BLaER1 treated with 17β-estradiol and CSF1 and Interleukin-3, amounts not matched to agents 10 nM and 100 nM (cell line): ENCODE measurements at regions not wholly inside any gene's neighbourhood (a gene's known extent, or its start where the extent isn't known, plus 50 kb on each side); places are given as distances from the start of the nearest gene placed in this dataset.

Experiments
- H3K27ac ChIP-seq, 11 experiments: shearing (Covaris generic); formaldehyde crosslinking; 2 replicates each; pipeline ENCODE4 v1.8.1; 2022
- H3K27me3 ChIP-seq, 11 experiments: shearing (Covaris generic); formaldehyde crosslinking; 2 replicates each; pipeline ENCODE4 v1.8.1; 2022
- H3K36me3 ChIP-seq, 11 experiments: shearing (Covaris generic); formaldehyde crosslinking; 2 replicates each; pipeline ENCODE4 v1.8.1; 2022
- H3K4me1 ChIP-seq, 10 experiments: shearing (Covaris generic); formaldehyde crosslinking; 2 replicates each; pipeline ENCODE4 v1.8.1; 2022
- H3K4me2 ChIP-seq, 11 experiments: shearing (Covaris generic); formaldehyde crosslinking; 2 replicates each; pipeline ENCODE4 v1.8.1; 2022
- H3K4me3 ChIP-seq, 10 experiments: shearing (Covaris generic); formaldehyde crosslinking; 2 replicates each; pipeline ENCODE4 v1.8.1; 2022
- H3K9ac ChIP-seq, 11 experiments: shearing (Covaris generic); formaldehyde crosslinking; 2 replicates each; pipeline ENCODE4 v1.8.1; 2022
- H3K9me3 ChIP-seq, 11 experiments: shearing (Covaris generic); formaldehyde crosslinking; replicated peaks in 1 of 11; 2 replicates each; pipeline ENCODE4 v1.8.1; 2022
- H4K20me1 ChIP-seq, 11 experiments: shearing (Covaris generic); formaldehyde crosslinking; 2 replicates each; pipeline ENCODE4 v1.8.1; 2022
- Cebpa-rat ChIP-seq, 11 experiments: shearing (Covaris generic); IDR thresholded peaks; 2 replicates each; pipeline ENCODE4 v1.8.1; 2022

GRCh38 chr13:91108315-91108714, 239.2 kb upstream of the MIR17HG start:
- TF ChIP-seq Cebpa-rat (IDR thresholded peaks at IDR 0.05): no peak
- Histone ChIP-seq H3K4me3 (no peak overlapping the region), H3K9me3 (no peaks in the 10 kb centered on the region), H3K27me3 (no peaks in the 10 kb centered on the region), H3K9ac (no peak overlapping the region), H4K20me1 (no peaks in the 10 kb centered on the region), H3K36me3 (no peaks in the 10 kb centered on the region), H3K4me2 (no peak overlapping the region), H3K4me1 (no peaks in the 10 kb centered on the region), H3K27ac (no peak overlapping the region)

- TF ChIP-seq Cebpa-rat (IDR thresholded peaks at IDR 0.05): no peak
- H3K9me3 ChIP-seq: no peaks in the 10 kb centered on the region
- no peak overlapping the region for H3K4me2 ChIP-seq
- H4K20me1 ChIP-seq: no peaks in the 10 kb centered on the region
- H3K36me3 ChIP-seq: no peaks in the 10 kb centered on the region
- H3K4me1 ChIP-seq: no peaks in the 10 kb centered on the region
- H3K4me3 ChIP-seq: no peak overlapping the region
- H3K9ac ChIP-seq: no peak overlapping the region
- H3K27ac ChIP-seq: no peak overlapping the region
- no peaks in the 10 kb centered on the region for H3K27me3 ChIP-seq
Measured at GRCh38 chr13:91111476-91112200, 235.8 kb upstream of the MIR17HG start.

DNA sequence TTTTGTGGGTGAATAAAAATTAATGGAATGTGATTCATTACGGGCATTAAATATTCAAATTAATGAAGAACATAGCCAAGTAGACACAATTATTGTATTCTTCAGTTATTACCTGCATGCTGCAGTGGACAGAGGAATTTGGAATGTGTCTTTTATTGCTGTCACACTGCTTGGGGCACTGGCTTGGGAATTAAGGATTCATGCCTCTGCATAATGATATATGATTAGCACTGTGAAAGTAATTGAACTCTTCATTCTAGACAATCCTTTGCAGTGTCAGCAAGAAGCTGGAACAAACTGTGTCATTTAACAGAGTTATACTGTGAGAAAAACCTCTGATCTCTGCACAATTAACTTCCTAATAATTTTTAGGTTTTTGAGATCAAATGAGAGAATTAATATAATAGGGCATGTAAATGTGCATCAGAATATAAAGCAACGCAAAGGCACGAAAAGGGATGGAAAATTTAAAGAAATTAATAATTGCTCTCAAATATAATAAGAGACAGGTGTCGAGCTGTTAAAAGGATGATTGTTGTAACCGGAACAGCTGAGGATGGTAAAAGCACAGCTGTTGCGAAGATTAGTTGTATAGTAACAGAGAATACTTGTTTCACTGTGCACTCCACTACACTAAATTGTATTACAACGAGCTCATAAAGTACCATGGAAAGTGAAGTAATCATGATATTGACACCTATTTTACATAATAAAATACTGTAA, 235.1 kb upstream of the MIR17HG start:
- Histone ChIP-seq H3K4me1 (no peaks in the 10 kb centered on the region), H3K9ac (no peak overlapping the region), H3K27ac (no peak overlapping the region), H3K36me3 (no peaks in the 10 kb centered on the region), H3K4me3 (no peak overlapping the region), H3K9me3 (no peaks in the 10 kb centered on the region), H4K20me1 (no peaks in the 10 kb centered on the region), H3K27me3 (no peaks in the 10 kb centered on the region), H3K4me2 (no peak overlapping the region)
- TF ChIP-seq Cebpa-rat (IDR thresholded peaks at IDR 0.05): no peak

DNA sequence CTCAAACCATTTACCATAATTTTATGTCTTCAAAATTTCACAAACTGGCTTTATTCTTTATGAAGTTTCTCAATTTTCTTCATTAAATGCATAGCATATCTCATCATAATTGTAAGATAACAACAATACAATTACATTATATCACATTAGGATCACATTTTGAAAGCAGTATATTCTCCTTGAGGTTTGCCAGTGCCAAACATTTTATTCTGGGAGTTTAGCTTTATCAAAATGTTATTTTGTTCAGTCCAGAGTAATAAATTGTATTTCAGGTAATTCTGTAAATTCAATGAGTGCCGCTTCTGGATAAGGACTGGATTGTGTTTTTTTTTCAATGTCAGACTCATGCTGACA, 234.6 kb upstream of the MIR17HG start:
- no peaks in the 10 kb centered on the region for H3K9me3 ChIP-seq
- no peaks in the 10 kb centered on the region for H3K36me3 ChIP-seq
- H3K9ac ChIP-seq: no peak overlapping the region
- no peak for TF ChIP-seq Cebpa-rat (IDR thresholded peaks at IDR 0.05)
- no peak overlapping the region for H3K4me3 ChIP-seq
- H3K27ac ChIP-seq: no peak overlapping the region
- no peaks in the 10 kb centered on the region for H3K4me1 ChIP-seq
- H4K20me1 ChIP-seq: no peaks in the 10 kb centered on the region
- no peak overlapping the region for H3K4me2 ChIP-seq
- H3K27me3 ChIP-seq: no peaks in the 10 kb centered on the region

- H4K20me1 ChIP-seq: no peaks in the 10 kb centered on the region
- H3K36me3 ChIP-seq: no peaks in the 10 kb centered on the region
- H3K4me3 ChIP-seq: no peak overlapping the region
- no peak overlapping the region for H3K4me2 ChIP-seq
- no peaks in the 10 kb centered on the region for H3K4me1 ChIP-seq
- H3K9me3 ChIP-seq: no peaks in the 10 kb centered on the region
- H3K27me3 ChIP-seq: no peaks in the 10 kb centered on the region
- no peak overlapping the region for H3K27ac ChIP-seq
- no peak for TF ChIP-seq Cebpa-rat (IDR thresholded peaks at IDR 0.05)
- no peak overlapping the region for H3K9ac ChIP-seq
Measured at GRCh38 chr13:91115776-91116175, 231.7 kb upstream of the MIR17HG start.

DNA sequence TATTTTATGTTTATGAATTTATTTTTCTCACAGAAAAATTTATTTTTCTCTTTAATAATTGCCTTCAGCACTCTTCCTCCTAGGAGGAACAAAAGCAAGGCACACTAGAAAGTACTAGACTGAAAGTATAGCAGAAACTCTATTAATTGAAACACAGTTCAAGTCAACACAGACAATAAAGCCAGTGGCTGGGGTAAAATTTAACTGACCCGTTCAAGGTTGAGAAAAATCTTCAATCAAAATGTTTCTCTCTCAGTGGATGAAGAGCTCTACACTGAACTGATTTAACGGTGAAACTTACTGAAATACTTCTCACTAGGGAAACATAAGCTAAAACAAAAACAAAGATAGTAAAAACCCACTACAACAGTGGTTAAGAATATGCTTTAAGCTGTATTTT, 230.1 kb upstream of the MIR17HG start:
- H3K27ac ChIP-seq: no peak overlapping the region
- TF ChIP-seq Cebpa-rat (IDR thresholded peaks at IDR 0.05): no peak
- H3K4me1 ChIP-seq: no peaks in the 10 kb centered on the region
- H3K27me3 ChIP-seq: no peaks in the 10 kb centered on the region
- no peaks in the 10 kb centered on the region for H4K20me1 ChIP-seq
- no peaks in the 10 kb centered on the region for H3K36me3 ChIP-seq
- no peaks in the 10 kb centered on the region for H3K9me3 ChIP-seq
- H3K4me3 ChIP-seq: no peak overlapping the region
- no peak overlapping the region for H3K4me2 ChIP-seq
- no peak overlapping the region for H3K9ac ChIP-seq

DNA sequence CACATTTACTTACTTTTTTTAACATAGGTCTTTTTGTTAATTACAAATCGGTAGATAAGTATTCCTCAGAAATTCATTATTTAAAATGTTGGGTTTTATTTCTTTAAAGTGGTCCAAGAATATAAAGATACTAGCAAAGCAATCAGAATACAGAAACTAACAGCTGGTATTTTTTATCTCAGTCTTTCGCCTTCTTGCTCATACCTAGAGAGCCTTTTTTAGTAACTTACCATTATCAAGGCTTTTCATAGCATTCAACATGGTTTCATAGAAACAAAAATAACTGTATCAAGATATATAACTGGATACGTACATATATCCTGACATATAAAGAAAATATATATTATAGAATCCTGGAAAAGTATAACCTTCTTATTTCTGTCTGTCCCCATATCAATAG, 227.8 kb upstream of the MIR17HG start:
- no peak overlapping the region for H3K27ac ChIP-seq
- TF ChIP-seq Cebpa-rat (IDR thresholded peaks at IDR 0.05): no peak
- H3K27me3 ChIP-seq: no peaks in the 10 kb centered on the region
- H3K4me2 ChIP-seq: no peak overlapping the region
- no peaks in the 10 kb centered on the region for H4K20me1 ChIP-seq
- no peak overlapping the region for H3K4me3 ChIP-seq
- H3K36me3 ChIP-seq: no peaks in the 10 kb centered on the region
- no peak overlapping the region for H3K9ac ChIP-seq
- H3K4me1 ChIP-seq: no peaks in the 10 kb centered on the region
- H3K9me3 ChIP-seq: no peaks in the 10 kb centered on the region

- Histone ChIP-seq H3K4me2 (no peak overlapping the region), H3K27me3 (no peaks in the 10 kb centered on the region), H4K20me1 (no peaks in the 10 kb centered on the region), H3K4me3 (no peak overlapping the region), H3K4me1 (peaks cover 0 to 8% (median 0%) of the 10 kb centered on the region in 10 experiments; a peak in 4 of 20 replicates), H3K9me3 (no peaks in the 10 kb centered on the region), H3K27ac (no peak overlapping the region), H3K36me3 (no peaks in the 10 kb centered on the region), H3K9ac (no peak overlapping the region)
- no peak for TF ChIP-seq Cebpa-rat (IDR thresholded peaks at IDR 0.05)
Measured at GRCh38 chr13:91122766-91123165, 224.7 kb upstream of the MIR17HG start.

- Histone ChIP-seq H3K4me2 (no peak overlapping the region), H3K4me1 (peaks cover 0 to 8% (median 0%) of the 10 kb centered on the region in 10 experiments; a peak in 4 of 20 replicates), H3K4me3 (no peak overlapping the region), H3K27ac (no peak overlapping the region), H3K9me3 (no peaks in the 10 kb centered on the region), H3K9ac (no peak overlapping the region), H3K27me3 (no peaks in the 10 kb centered on the region), H4K20me1 (no peaks in the 10 kb centered on the region), H3K36me3 (no peaks in the 10 kb centered on the region)
- TF ChIP-seq Cebpa-rat (IDR thresholded peaks at IDR 0.05): no peak
Measured at GRCh38 chr13:91123456-91124127, 223.9 kb upstream of the MIR17HG start.
